Parathyroid adenoma (tissue), 2 donors: ENCODE measurements at regions not wholly inside any gene's neighbourhood (a gene's known extent, or its start where the extent isn't known, plus 50 kb on each side); places are given as distances from the start of the nearest gene placed in this dataset.

ENCODE experiments used
- H2AFZ ChIP-seq: fragments of 300-600 bp; sonication (generic); one replicate; pipeline ENCODE4 v1.7.0; 2017; ENCODE audit warnings: antibody characterized with exemption, mild to moderate bottlenecking
- H3K27ac ChIP-seq: fragments of 300-600 bp; sonication (generic); one replicate; pipeline ENCODE4 v1.7.0; 2017
- H3K27me3 ChIP-seq: fragments of 300-600 bp; sonication (generic); one replicate; pipeline ENCODE4 v1.7.0; 2017; ENCODE audit warnings: low read length; ENCODE audit not compliant: control insufficient read depth, insufficient read depth
- H3K36me3 ChIP-seq: fragments of 300-600 bp; sonication (generic); one replicate; pipeline ENCODE4 v1.7.0; 2017; ENCODE audit warnings: low read length; ENCODE audit not compliant: control insufficient read depth, insufficient read depth
- H3K4me1 ChIP-seq: fragments of 300-600 bp; sonication (generic); one replicate; pipeline ENCODE4 v1.7.0; 2017; ENCODE audit warnings: control low read depth
- H3K4me2 ChIP-seq: fragments of 300-600 bp; sonication (generic); one replicate; pipeline ENCODE4 v1.7.0; 2017; ENCODE audit warnings: low read length
- H3K4me3 ChIP-seq: fragments of 300-600 bp; sonication (generic); one replicate; pipeline ENCODE4 v1.7.0; 2017; ENCODE audit warnings: low read depth, low read length
- H3K79me2 ChIP-seq: fragments of 300-600 bp; sonication (generic); one replicate; pipeline ENCODE4 v1.7.0; 2017; ENCODE audit warnings: control low read depth
- H3K9ac ChIP-seq: fragments of 300-600 bp; sonication (generic); one replicate; pipeline ENCODE4 v1.7.0; 2017; ENCODE audit warnings: mild to moderate bottlenecking
- H3K9me3 ChIP-seq: fragments of 300-600 bp; sonication (generic); one replicate; pipeline ENCODE4 v1.7.0; 2017; ENCODE audit warnings: low read length; ENCODE audit not compliant: control insufficient read depth
- CTCF ChIP-seq: fragments of 300-600 bp; sonication (generic); IDR thresholded peaks from one replicate; pipeline ENCODE4 v1.7.0; 2017; ENCODE audit warnings: antibody characterized with exemption, mild to moderate bottlenecking
- donor health status: primary hyperparathyroidism.

GRCh38 chr21:39063517-39063916 lies 119.7 kb downstream of the PSMG1 start:
- H3K9ac ChIP-seq, result no peak overlapping the region
- H3K27ac ChIP-seq, result no peak overlapping the region
- H3K4me3 ChIP-seq, result no peak overlapping the region
- H3K79me2 ChIP-seq, result no peaks in the 10 kb centered on the region
- H3K9me3 ChIP-seq, result no peaks in the 10 kb centered on the region
- H3K36me3 ChIP-seq, result no peaks in the 10 kb centered on the region
- TF ChIP-seq CTCF, result no peak
- H2AFZ ChIP-seq, result no peak overlapping the region
- H3K27me3 ChIP-seq, result no peaks in the 10 kb centered on the region
- no peak overlapping the region for H3K4me2 ChIP-seq
- no peaks in the 10 kb centered on the region for H3K4me1 ChIP-seq

GRCh38 chr21:39062196-39062595 lies 121.1 kb downstream of the PSMG1 start:
- Histone ChIP-seq H3K4me3 (no peak overlapping the region), H3K27ac (no peak overlapping the region), H3K36me3 (no peaks in the 10 kb centered on the region)

GRCh38 chr21:39061766-39062165 lies 121.5 kb downstream of the PSMG1 start:
- Histone ChIP-seq H2AFZ (no peak overlapping the region), H3K27ac (no peak overlapping the region), H3K27me3 (no peaks in the 10 kb centered on the region), H3K4me1 (no peaks in the 10 kb centered on the region), H3K79me2 (no peaks in the 10 kb centered on the region), H3K4me2 (no peak overlapping the region), H3K36me3 (no peaks in the 10 kb centered on the region), H3K9ac (no peak overlapping the region), H3K4me3 (no peak overlapping the region), H3K9me3 (no peaks in the 10 kb centered on the region)
- no peak for TF ChIP-seq CTCF

More at GRCh38 chr21:39062196-39062595, 121.1 kb downstream of the PSMG1 start:
- H3K9ac ChIP-seq, result no peak overlapping the region
- no peak overlapping the region for H2AFZ ChIP-seq
- H3K27me3 ChIP-seq, result no peaks in the 10 kb centered on the region
- H3K79me2 ChIP-seq, result no peaks in the 10 kb centered on the region
- H3K4me2 ChIP-seq, result no peak overlapping the region
- H3K4me1 ChIP-seq, result no peaks in the 10 kb centered on the region
- no peak for TF ChIP-seq CTCF
- no peaks in the 10 kb centered on the region for H3K9me3 ChIP-seq

- no peak overlapping the region for H3K27ac ChIP-seq
- H3K79me2 ChIP-seq, result no peaks in the 10 kb centered on the region
- TF ChIP-seq CTCF, result no peak
- H3K36me3 ChIP-seq, result no peaks in the 10 kb centered on the region
- H3K4me3 ChIP-seq, result no peak overlapping the region
- H3K9ac ChIP-seq, result no peak overlapping the region
- no peaks in the 10 kb centered on the region for H3K9me3 ChIP-seq
- H3K27me3 ChIP-seq, result no peaks in the 10 kb centered on the region
- H3K4me2 ChIP-seq, result no peak overlapping the region
- H3K4me1 ChIP-seq, result no peaks in the 10 kb centered on the region
- no peak overlapping the region for H2AFZ ChIP-seq
Measured at GRCh38 chr21:39060485-39061083, 122.7 kb downstream of the PSMG1 start.

- H3K4me2 ChIP-seq, result no peak overlapping the region
- H2AFZ ChIP-seq, result no peak overlapping the region
- no peak overlapping the region for H3K4me3 ChIP-seq
- H3K9me3 ChIP-seq, result no peaks in the 10 kb centered on the region
- H3K27me3 ChIP-seq, result no peaks in the 10 kb centered on the region
- H3K36me3 ChIP-seq, result no peaks in the 10 kb centered on the region
- no peak for TF ChIP-seq CTCF
- H3K79me2 ChIP-seq, result no peaks in the 10 kb centered on the region
- H3K9ac ChIP-seq, result no peak overlapping the region
- H3K4me1 ChIP-seq, result no peaks in the 10 kb centered on the region
- H3K27ac ChIP-seq, result no peak overlapping the region
Measured at GRCh38 chr21:39057121-39057520, 126.1 kb downstream of the PSMG1 start.
